SK-N-SH (cell line): ENCODE measurements at regions not wholly inside any gene's neighbourhood (a gene's known extent, or its start where the extent isn't known, plus 50 kb on each side); places are given as distances from the start of the nearest gene placed in this dataset.

ENCODE experiments used
- CTCF ChIA-PET: fragments of 300-600, 350-600 bp; formaldehyde crosslinking; extraction: SDS; loops from one replicate; lab custom pipeline; 2021; lab: Yijun Ruan, JAX
- POLR2A ChIA-PET: fragments of 350-600 bp; sonication (Branson Sonifier 250); formaldehyde crosslinking; extraction: SDS; loops from one replicate; lab custom pipeline; 2020; ENCODE audit warnings: antibody characterized with exemption, inconsistent platforms; lab: Yijun Ruan, JAX
- DNase-seq: peaks from one replicate; pipeline ENCODE4 v3.0.0; 2012
- H2AFZ ChIP-seq: fragments of 200-600 bp; sonication (generic); 2 replicates; pipeline ENCODE4 v1.8.1; 2016; ENCODE audit warnings: antibody characterized with exemption, mild to moderate bottlenecking, low read depth
- H3F3A ChIP-seq: fragments of 200-600 bp; sonication (generic); replicated peaks from 2 replicates; pipeline ENCODE3; 2016; ENCODE audit warnings: antibody characterized with exemption, mild to moderate bottlenecking; ENCODE audit not compliant: insufficient read depth
- H3K27ac ChIP-seq, 2 experiments: fragments of 200-500 bp in 1 of 2; fragments of 200-600 bp in 1 of 2; sonication (Bioruptor generic) in 1 of 2; sonication (generic), shearing (Covaris generic) in 1 of 2; 2 replicates each; pipeline versions ENCODE4 v1.5.1 to v1.6.1; 2014 to 2016; ENCODE audit warnings: low read depth in 2 of 2, inconsistent platforms in 1 of 2, low read length in 1 of 2, mild to moderate bottlenecking in 1 of 2, mixed read lengths in 1 of 2
- H3K27me3 ChIP-seq: fragments of 200-600 bp; sonication (generic), shearing (Covaris generic); 2 replicates; pipeline ENCODE4 v1.6.1; 2016; ENCODE audit warnings: mixed run types; ENCODE audit not compliant: insufficient read depth
- H3K36me3 ChIP-seq, 2 experiments: fragments of 200-500 bp in 1 of 2; fragments of 200-600 bp in 1 of 2; sonication (Bioruptor generic) in 1 of 2; sonication (generic) in 1 of 2; replicated peaks in 1 of 2; 2 replicates each; pipeline versions ENCODE3 to v1.5.1; 2014 to 2016; ENCODE audit warnings: low read length in 1 of 2, mild to moderate bottlenecking in 1 of 2; ENCODE audit not compliant: insufficient read depth in 2 of 2, control insufficient read depth in 1 of 2
- H3K4me1 ChIP-seq, 2 experiments: fragments of 200-500 bp in 1 of 2; fragments of 200-600 bp in 1 of 2; sonication (Bioruptor generic) in 1 of 2; sonication (generic), shearing (Covaris generic) in 1 of 2; 2 replicates each; pipeline versions ENCODE4 v1.5.1 to v1.6.1; 2014 to 2016; ENCODE audit warnings: low read depth in 1 of 2, low read length in 1 of 2, mixed run types in 1 of 2; ENCODE audit not compliant: insufficient read depth in 2 of 2, control insufficient read depth in 1 of 2
- H3K4me2 ChIP-seq: fragments of 200-600 bp; sonication (generic), shearing (Covaris generic); 2 replicates; pipeline ENCODE4 v1.6.1; 2017; ENCODE audit warnings: mixed run types
- H3K4me3 ChIP-seq, 2 experiments: fragments of 200-500 bp in 1 of 2; fragments of 200-600 bp in 1 of 2; sonication (Bioruptor generic) in 1 of 2; sonication (generic), shearing (Covaris generic) in 1 of 2; 2 replicates each; pipeline versions ENCODE4 v1.5.1 to v1.8.1; 2014 to 2016; ENCODE audit warnings: low read depth in 2 of 2, inconsistent platforms in 1 of 2, low read length in 1 of 2, mild to moderate bottlenecking in 1 of 2, mixed read lengths in 1 of 2, moderate library complexity in 1 of 2
- H3K79me2 ChIP-seq: fragments of 200-600 bp; sonication (generic); 2 replicates; pipeline ENCODE4 v1.8.1; 2017; ENCODE audit warnings: mild to moderate bottlenecking; ENCODE audit not compliant: insufficient read depth
- H3K9ac ChIP-seq: fragments of 200-600 bp; sonication (generic); 2 replicates; pipeline ENCODE4 v1.6.1; 2017; ENCODE audit warnings: mixed run types
- H3K9me2 ChIP-seq: fragments of 200-600 bp; sonication (generic); 2 replicates; pipeline ENCODE4 v1.6.1; 2017; ENCODE audit warnings: mixed run types
- H3K9me3 ChIP-seq: fragments of 200-600 bp; sonication (generic); 2 replicates; pipeline ENCODE4 v1.6.1; 2017; ENCODE audit warnings: mixed run types, mild to moderate bottlenecking, moderate library complexity
- H4K20me1 ChIP-seq: fragments of 200-600 bp; sonication (generic); 2 replicates; pipeline ENCODE4 v1.6.1; 2017; ENCODE audit warnings: mild to moderate bottlenecking, mixed run types; ENCODE audit not compliant: insufficient read depth
- EP300 ChIP-seq, 2 experiments: IDR thresholded peaks; 2 replicates each; pipeline versions ENCODE4 v1.4.0 to v1.6.1; 2012; ENCODE audit warnings: borderline replicate concordance in 1 of 2, low read depth in 1 of 2, low read length in 1 of 2
- EZH2phosphoT487 ChIP-seq: fragments of 200-600 bp; sonication (generic); IDR thresholded peaks from 2 replicates; pipeline ENCODE4 v1.6.1; 2017; ENCODE audit warnings: low read depth, mixed run types, mild to moderate bottlenecking, antibody characterized with exemption, moderate library complexity, borderline replicate concordance
- FOSL2 ChIP-seq: IDR thresholded peaks from 2 replicates; pipeline ENCODE4 v1.4.0; 2012; ENCODE audit warnings: low read depth, mild to moderate bottlenecking, moderate library complexity, borderline replicate concordance
- FOXJ3 ChIP-seq: sonication (generic); formaldehyde crosslinking; IDR thresholded peaks from 2 replicates; pipeline ENCODE4 v1.5.1; 2020; ENCODE audit warnings: mild to moderate bottlenecking, missing genetic modification reagents
- FOXM1 ChIP-seq: IDR thresholded peaks from 2 replicates; pipeline ENCODE4 v1.4.0; 2012; ENCODE audit warnings: low read depth, mild to moderate bottlenecking
- GABPA ChIP-seq: IDR thresholded peaks from 2 replicates; pipeline ENCODE4 v1.4.0; 2012; ENCODE audit warnings: low read depth, mild to moderate bottlenecking
- JUND ChIP-seq: IDR thresholded peaks from 2 replicates; pipeline ENCODE4 v1.4.0; 2012
- MEF2A ChIP-seq: IDR thresholded peaks from 2 replicates; pipeline ENCODE4 v1.4.0; 2012; ENCODE audit warnings: low read depth, borderline replicate concordance
- MXI1 ChIP-seq: IDR thresholded peaks from 2 replicates; pipeline ENCODE4 v1.6.1; 2012; ENCODE audit warnings: mild to moderate bottlenecking, low read depth, low read length, improper control_type of control experiment
- NFIC ChIP-seq: IDR thresholded peaks from 2 replicates; pipeline ENCODE4 v1.4.0; 2012; ENCODE audit warnings: borderline replicate concordance
- SIN3A ChIP-seq: IDR thresholded peaks from 2 replicates; pipeline ENCODE4 v1.6.1; 2012; ENCODE audit warnings: low read depth, mild to moderate bottlenecking, low read length, moderate library complexity, borderline replicate concordance
- TCF12 ChIP-seq: IDR thresholded peaks from 2 replicates; pipeline ENCODE4 v1.4.0; 2012
- TEAD4 ChIP-seq: IDR thresholded peaks from 2 replicates; pipeline ENCODE4 v1.4.0; 2012; ENCODE audit warnings: mild to moderate bottlenecking, borderline replicate concordance; ENCODE audit not compliant: insufficient read depth
- WGBS: methylation state at CpG from one replicate; pipeline ENCODE4 v1.1.6; 2017; ENCODE audit warnings: low lambda C conversion rate; 5-methylcytosine and 5-hydroxymethylcytosine counted together
- TF ChIP-seq, protein P1 (sequence below): IDR thresholded peaks from 2 replicates; pipeline ENCODE4; 2012
- TF ChIP-seq, protein P2 (sequence below): IDR thresholded peaks from 2 replicates; pipeline ENCODE4 v1.6.1; 2012; ENCODE audit warnings: mild to moderate bottlenecking, low read depth, low read length, moderate library complexity
- TF ChIP-seq, protein P3 (sequence below): IDR thresholded peaks from 2 replicates; pipeline ENCODE4 v1.4.0; 2012; ENCODE audit warnings: low read depth, borderline replicate concordance
- TF ChIP-seq, protein P4 (sequence below): fragments of 150-350 bp; IDR thresholded peaks from 2 replicates; pipeline ENCODE4 v1.6.1; 2017; ENCODE audit warnings: antibody characterized with exemption, low read length, low read depth, borderline replicate concordance

DNA sequence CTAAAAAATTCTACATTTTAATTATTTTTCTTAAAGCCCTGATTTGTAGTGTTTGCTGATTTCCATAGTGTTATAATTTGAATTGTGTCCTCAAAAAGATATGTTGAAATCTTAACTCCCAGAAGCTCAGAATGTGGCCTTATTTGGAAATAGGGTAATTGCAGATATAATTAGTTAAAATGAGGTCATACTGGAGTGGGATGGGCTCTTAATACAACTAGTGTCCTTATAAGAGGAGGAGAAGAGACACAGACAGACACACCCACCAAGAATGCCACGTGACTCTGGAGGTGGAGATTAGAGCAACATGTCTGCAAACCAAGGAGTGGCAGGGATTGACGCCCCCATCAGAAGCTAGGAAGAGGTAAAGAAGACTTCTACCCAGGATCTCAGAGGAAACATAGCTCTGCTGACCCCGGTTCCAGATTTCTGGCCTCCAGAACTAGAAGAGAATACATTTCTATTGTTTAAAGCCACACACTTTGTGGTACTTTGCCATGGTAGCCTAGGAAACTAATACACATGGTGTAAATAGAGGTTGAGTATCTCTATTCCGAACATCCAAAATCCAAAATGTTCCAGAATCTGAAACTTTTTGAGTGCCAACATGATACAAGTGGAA is 70.5 kb upstream of the IRF2 start:
- ChIA-PET CTCF (interaction anchor here (0.6 to 3.4 kb wide), 2 partner anchors 45 to 281 kb away, joined by 3 to 14 read pairs; no protein-coding TSS in a partner anchor), POLR2A (no interaction called here)
- no peaks in the 10 kb centered on the region for H3K79me2 ChIP-seq
- no peak for TF ChIP-seq TCF12
- TF ChIP-seq, protein P1, sequence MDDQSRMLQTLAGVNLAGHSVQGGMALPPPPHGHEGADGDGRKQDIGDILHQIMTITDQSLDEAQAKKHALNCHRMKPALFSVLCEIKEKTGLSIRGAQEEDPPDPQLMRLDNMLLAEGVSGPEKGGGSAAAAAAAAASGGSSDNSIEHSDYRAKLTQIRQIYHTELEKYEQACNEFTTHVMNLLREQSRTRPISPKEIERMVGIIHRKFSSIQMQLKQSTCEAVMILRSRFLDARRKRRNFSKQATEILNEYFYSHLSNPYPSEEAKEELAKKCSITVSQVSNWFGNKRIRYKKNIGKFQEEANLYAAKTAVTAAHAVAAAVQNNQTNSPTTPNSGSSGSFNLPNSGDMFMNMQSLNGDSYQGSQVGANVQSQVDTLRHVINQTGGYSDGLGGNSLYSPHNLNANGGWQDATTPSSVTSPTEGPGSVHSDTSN: no peak
- no peak for TF ChIP-seq EP300 (IDR thresholded peaks at IDR 0.05; ENCODE audit: borderline replicate concordance in 1 of 2, low read depth in 1 of 2, low read length in 1 of 2)
- TF ChIP-seq EZH2phosphoT487: no peak
- no peak for TF ChIP-seq JUND
- TF ChIP-seq MXI1: no peak
- TF ChIP-seq, protein P2, sequence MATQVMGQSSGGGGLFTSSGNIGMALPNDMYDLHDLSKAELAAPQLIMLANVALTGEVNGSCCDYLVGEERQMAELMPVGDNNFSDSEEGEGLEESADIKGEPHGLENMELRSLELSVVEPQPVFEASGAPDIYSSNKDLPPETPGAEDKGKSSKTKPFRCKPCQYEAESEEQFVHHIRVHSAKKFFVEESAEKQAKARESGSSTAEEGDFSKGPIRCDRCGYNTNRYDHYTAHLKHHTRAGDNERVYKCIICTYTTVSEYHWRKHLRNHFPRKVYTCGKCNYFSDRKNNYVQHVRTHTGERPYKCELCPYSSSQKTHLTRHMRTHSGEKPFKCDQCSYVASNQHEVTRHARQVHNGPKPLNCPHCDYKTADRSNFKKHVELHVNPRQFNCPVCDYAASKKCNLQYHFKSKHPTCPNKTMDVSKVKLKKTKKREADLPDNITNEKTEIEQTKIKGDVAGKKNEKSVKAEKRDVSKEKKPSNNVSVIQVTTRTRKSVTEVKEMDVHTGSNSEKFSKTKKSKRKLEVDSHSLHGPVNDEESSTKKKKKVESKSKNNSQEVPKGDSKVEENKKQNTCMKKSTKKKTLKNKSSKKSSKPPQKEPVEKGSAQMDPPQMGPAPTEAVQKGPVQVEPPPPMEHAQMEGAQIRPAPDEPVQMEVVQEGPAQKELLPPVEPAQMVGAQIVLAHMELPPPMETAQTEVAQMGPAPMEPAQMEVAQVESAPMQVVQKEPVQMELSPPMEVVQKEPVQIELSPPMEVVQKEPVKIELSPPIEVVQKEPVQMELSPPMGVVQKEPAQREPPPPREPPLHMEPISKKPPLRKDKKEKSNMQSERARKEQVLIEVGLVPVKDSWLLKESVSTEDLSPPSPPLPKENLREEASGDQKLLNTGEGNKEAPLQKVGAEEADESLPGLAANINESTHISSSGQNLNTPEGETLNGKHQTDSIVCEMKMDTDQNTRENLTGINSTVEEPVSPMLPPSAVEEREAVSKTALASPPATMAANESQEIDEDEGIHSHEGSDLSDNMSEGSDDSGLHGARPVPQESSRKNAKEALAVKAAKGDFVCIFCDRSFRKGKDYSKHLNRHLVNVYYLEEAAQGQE: no peak
- no peak for TF ChIP-seq TEAD4
- TF ChIP-seq FOXM1: no peak
- TF ChIP-seq, protein P3, sequence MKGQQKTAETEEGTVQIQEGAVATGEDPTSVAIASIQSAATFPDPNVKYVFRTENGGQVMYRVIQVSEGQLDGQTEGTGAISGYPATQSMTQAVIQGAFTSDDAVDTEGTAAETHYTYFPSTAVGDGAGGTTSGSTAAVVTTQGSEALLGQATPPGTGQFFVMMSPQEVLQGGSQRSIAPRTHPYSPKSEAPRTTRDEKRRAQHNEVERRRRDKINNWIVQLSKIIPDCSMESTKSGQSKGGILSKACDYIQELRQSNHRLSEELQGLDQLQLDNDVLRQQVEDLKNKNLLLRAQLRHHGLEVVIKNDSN: no peak
- no peaks in the 10 kb centered on the region for H3K36me3 ChIP-seq
- H3K9me2 ChIP-seq: no peaks in the 10 kb centered on the region
- H3K27ac ChIP-seq: no peak overlapping the region
- H4K20me1 ChIP-seq: no peaks in the 10 kb centered on the region
- H3K4me1 ChIP-seq: peaks cover 0 to 11% of the 10 kb centered on the region in 2 experiments; a peak in 2 of 4 replicates
- DNase-seq: no peak
- H3K27me3 ChIP-seq: no peaks in the 10 kb centered on the region
- H3K9me3 ChIP-seq: no peaks in the 10 kb centered on the region
- no peak overlapping the region for H2AFZ ChIP-seq
- no peak overlapping the region for H3K4me3 ChIP-seq
- 78% methylated on average over 4 of the region's 4 CpGs for WGBS
- H3F3A ChIP-seq: no peaks in the 10 kb centered on the region
- H3K9ac ChIP-seq: no peak overlapping the region
- H3K4me2 ChIP-seq: no peak overlapping the region

DNA sequence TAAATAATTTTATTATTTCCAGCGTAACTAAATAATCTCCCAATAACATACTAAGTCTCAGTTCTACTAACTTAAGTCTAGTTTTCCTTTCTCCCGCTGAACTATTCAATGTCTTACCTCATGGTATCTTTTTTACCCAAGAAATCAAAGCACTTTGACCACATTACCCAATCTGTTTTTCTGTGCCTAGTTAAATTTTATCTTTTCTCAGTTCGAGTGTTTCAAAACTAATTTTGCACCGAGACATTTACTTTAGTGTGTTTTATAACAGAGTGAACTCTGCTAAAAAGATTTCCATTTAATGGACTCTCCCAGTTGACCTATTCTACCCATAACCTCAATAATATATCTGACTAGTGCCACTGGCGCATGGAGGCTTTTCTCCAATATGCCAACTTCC is 67.6 kb upstream of the IRF2 start:
- 93% methylated on average over 5 of the region's 5 CpGs for WGBS
- no peaks in the 10 kb centered on the region for H3K9me2 ChIP-seq
- H3K9ac ChIP-seq: no peak overlapping the region
- ChIA-PET POLR2A (no interaction called here), CTCF (interaction anchor here (3.4 kb wide), 1 partner anchor 278 kb away, joined by 14 read pairs; no protein-coding TSS in a partner anchor)
- H3K9me3 ChIP-seq: no peaks in the 10 kb centered on the region
- no peaks in the 10 kb centered on the region for H4K20me1 ChIP-seq
- no peak overlapping the region for H2AFZ ChIP-seq
- no peak overlapping the region for H3K4me2 ChIP-seq
- H3F3A ChIP-seq: peaks cover 8% of the 10 kb centered on the region
- no peaks in the 10 kb centered on the region for H3K27me3 ChIP-seq
- no peak overlapping the region for H3K4me3 ChIP-seq
- H3K79me2 ChIP-seq: peaks cover 2% of the 10 kb centered on the region
- H3K4me1 ChIP-seq: no peaks in the 10 kb centered on the region; a peak in 1 of 4 replicates
- H3K27ac ChIP-seq: no peak overlapping the region
- no peaks in the 10 kb centered on the region for H3K36me3 ChIP-seq
- no peak for DNase-seq
- TF ChIP-seq EP300 (IDR thresholded peaks at IDR 0.05; ENCODE audit: borderline replicate concordance in 1 of 2, low read depth in 1 of 2, low read length in 1 of 2) (no peak), NFIC (no peak), MEF2A (no peak), GABPA (no peak), FOXJ3 (no peak), FOSL2 (no peak), SIN3A (no peak)
- TF ChIP-seq, protein P4, sequence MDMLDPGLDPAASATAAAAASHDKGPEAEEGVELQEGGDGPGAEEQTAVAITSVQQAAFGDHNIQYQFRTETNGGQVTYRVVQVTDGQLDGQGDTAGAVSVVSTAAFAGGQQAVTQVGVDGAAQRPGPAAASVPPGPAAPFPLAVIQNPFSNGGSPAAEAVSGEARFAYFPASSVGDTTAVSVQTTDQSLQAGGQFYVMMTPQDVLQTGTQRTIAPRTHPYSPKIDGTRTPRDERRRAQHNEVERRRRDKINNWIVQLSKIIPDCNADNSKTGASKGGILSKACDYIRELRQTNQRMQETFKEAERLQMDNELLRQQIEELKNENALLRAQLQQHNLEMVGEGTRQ: no peak
- TF ChIP-seq, protein P2: no peak
